MM.1S (cell line): ENCODE measurements at regions not wholly inside any gene's neighbourhood (a gene's known extent, or its start where the extent isn't known, plus 50 kb on each side); places are given as distances from the start of the nearest gene placed in this dataset.

ENCODE experiments used
- DNase-seq: peaks from one replicate; pipeline ENCODE4 v3.0.0-alpha.2; 2015
- H2AFZ ChIP-seq: fragments of 300-600 bp; sonication (generic); 2 replicates; pipeline ENCODE4 v1.6.0; 2016; ENCODE audit warnings: antibody characterized with exemption, low read length
- H3F3A ChIP-seq: fragments of 300-600 bp; sonication (generic); 2 replicates; pipeline ENCODE4 v1.6.1; 2016; ENCODE audit warnings: mild to moderate bottlenecking, antibody characterized with exemption, low read length, moderate library complexity, mixed read lengths; ENCODE audit not compliant: insufficient read depth
- H3K27ac ChIP-seq: fragments of 300-600 bp; sonication (generic); 2 replicates; pipeline ENCODE4 v1.5.1; 2016; ENCODE audit warnings: mild to moderate bottlenecking, low read length
- H3K27me3 ChIP-seq: fragments of 300-600 bp; sonication (generic); replicated peaks from 2 replicates; pipeline ENCODE4 v1.6.0; 2016; ENCODE audit warnings: low read length; ENCODE audit not compliant: insufficient read depth
- H3K36me3 ChIP-seq: fragments of 300-600 bp; sonication (generic); replicated peaks from 2 replicates; pipeline ENCODE4 v1.6.1; 2016; ENCODE audit warnings: mild to moderate bottlenecking, low read length, mixed read lengths; ENCODE audit not compliant: insufficient read depth
- H3K4me1 ChIP-seq: fragments of 300-600 bp; sonication (generic); 2 replicates; pipeline ENCODE4 v1.6.1; 2016; ENCODE audit warnings: low read length, mixed read lengths
- H3K4me2 ChIP-seq: fragments of 300-600 bp; sonication (generic); 2 replicates; pipeline ENCODE4 v1.6.0; 2016; ENCODE audit warnings: low read depth, low read length
- H3K4me3 ChIP-seq: fragments of 300-600 bp; sonication (generic); 2 replicates; pipeline ENCODE4 v1.5.1; 2016; ENCODE audit warnings: low read length, mixed read lengths
- H3K79me2 ChIP-seq: fragments of 300-600 bp; sonication (generic); 2 replicates; pipeline ENCODE4 v1.6.1; 2016; ENCODE audit warnings: mixed run types, low read length, mixed read lengths
- H3K9ac ChIP-seq: fragments of 300-600 bp; sonication (generic); 2 replicates; pipeline ENCODE4 v1.6.1; 2016; ENCODE audit warnings: low read length, mixed read lengths
- H3K9me2 ChIP-seq: fragments of 300-600 bp; sonication (generic); replicated peaks from 2 replicates; pipeline ENCODE4 v1.6.1; 2016; ENCODE audit warnings: mild to moderate bottlenecking, low read length, mixed read lengths; ENCODE audit not compliant: insufficient read depth
- H3K9me3 ChIP-seq: fragments of 300-600 bp; sonication (generic); replicated peaks from 2 replicates; pipeline ENCODE4 v1.6.1; 2016; ENCODE audit warnings: mild to moderate bottlenecking, low read length, mixed read lengths; ENCODE audit not compliant: insufficient read depth
- H4K20me1 ChIP-seq: fragments of 300-600 bp; sonication (generic); 2 replicates; pipeline ENCODE4 v1.6.1; 2016; ENCODE audit warnings: mild to moderate bottlenecking, low read length, moderate library complexity, mixed read lengths; ENCODE audit not compliant: insufficient read depth
- CTCF ChIP-seq: fragments of 300-600 bp; sonication (generic); IDR thresholded peaks from 2 replicates; pipeline ENCODE4 v1.5.1; 2016; ENCODE audit warnings: antibody characterized with exemption, low read length, mixed read lengths
- EZH2 ChIP-seq: fragments of 300-600 bp; sonication (generic); optimal IDR thresholded peaks from 2 replicates; pipeline ENCODE3; 2017; ENCODE audit warnings: low read depth, mild to moderate bottlenecking, antibody characterized with exemption, low read length, mixed read lengths
- EZH2phosphoT487 ChIP-seq: fragments of 300-600 bp; sonication (generic); IDR thresholded peaks from 2 replicates; pipeline ENCODE4 v1.6.1; 2018; ENCODE audit warnings: antibody characterized with exemption, low read length

GRCh38 chr1:191343816-191344215, 814.4 kb upstream of the RGS18 start:
- no peaks in the 10 kb centered on the region for H3K79me2 ChIP-seq
- no peaks in the 10 kb centered on the region for H3K9me3 ChIP-seq
- H3K4me3 ChIP-seq = no peak overlapping the region
- H3K36me3 ChIP-seq = no peaks in the 10 kb centered on the region
- no peak for TF ChIP-seq CTCF
- TF ChIP-seq EZH2phosphoT487 = no peak
- no peak for TF ChIP-seq EZH2
- H2AFZ ChIP-seq = no peak overlapping the region
- H4K20me1 ChIP-seq = no peaks in the 10 kb centered on the region
- no peaks in the 10 kb centered on the region for H3K4me1 ChIP-seq
- no peaks in the 10 kb centered on the region for H3K27me3 ChIP-seq
- no peak overlapping the region for H3K4me2 ChIP-seq
- no peak overlapping the region for H3K9ac ChIP-seq
- H3K9me2 ChIP-seq = no peaks in the 10 kb centered on the region
- no peak for DNase-seq
- no peaks in the 10 kb centered on the region for H3F3A ChIP-seq
- no peak overlapping the region for H3K27ac ChIP-seq

- no peaks in the 10 kb centered on the region for H3K9me2 ChIP-seq
- no peak overlapping the region for H3K27ac ChIP-seq
- no peak overlapping the region for H3K9ac ChIP-seq
- no peaks in the 10 kb centered on the region for H3K27me3 ChIP-seq
- no peaks in the 10 kb centered on the region for H3K9me3 ChIP-seq
- DNase-seq = no peak
- H3K36me3 ChIP-seq = no peaks in the 10 kb centered on the region
- no peaks in the 10 kb centered on the region for H3K4me1 ChIP-seq
- no peaks in the 10 kb centered on the region for H4K20me1 ChIP-seq
- H3K4me3 ChIP-seq = no peak overlapping the region
- H2AFZ ChIP-seq = no peak overlapping the region
- H3F3A ChIP-seq = no peaks in the 10 kb centered on the region
- no peak for TF ChIP-seq CTCF
- TF ChIP-seq EZH2phosphoT487 = no peak
- TF ChIP-seq EZH2 = no peak
- no peak overlapping the region for H3K4me2 ChIP-seq
- H3K79me2 ChIP-seq = no peaks in the 10 kb centered on the region
Measured at GRCh38 chr1:191346381-191346780, 811.9 kb upstream of the RGS18 start.

- no peaks in the 10 kb centered on the region for H4K20me1 ChIP-seq
- no peaks in the 10 kb centered on the region for H3F3A ChIP-seq
- no peak overlapping the region for H3K9ac ChIP-seq
- no peak overlapping the region for H3K4me2 ChIP-seq
- no peak for TF ChIP-seq EZH2
- TF ChIP-seq EZH2phosphoT487 = no peak
- TF ChIP-seq CTCF = no peak
- no peaks in the 10 kb centered on the region for H3K9me3 ChIP-seq
- no peaks in the 10 kb centered on the region for H3K4me1 ChIP-seq
- H3K4me3 ChIP-seq = no peak overlapping the region
- DNase-seq = no peak
- no peaks in the 10 kb centered on the region for H3K36me3 ChIP-seq
- no peak overlapping the region for H2AFZ ChIP-seq
- no peaks in the 10 kb centered on the region for H3K79me2 ChIP-seq
- no peak overlapping the region for H3K27ac ChIP-seq
- H3K27me3 ChIP-seq = no peaks in the 10 kb centered on the region
- no peaks in the 10 kb centered on the region for H3K9me2 ChIP-seq
Measured at GRCh38 chr1:191348328-191348727, 809.9 kb upstream of the RGS18 start.
